ENCODE measurements at regions not wholly inside any gene's neighbourhood (a gene's known extent, or its start where the extent isn't known, plus 50 kb on each side); places are given as distances from the start of the nearest gene placed in this dataset.

DNA sequence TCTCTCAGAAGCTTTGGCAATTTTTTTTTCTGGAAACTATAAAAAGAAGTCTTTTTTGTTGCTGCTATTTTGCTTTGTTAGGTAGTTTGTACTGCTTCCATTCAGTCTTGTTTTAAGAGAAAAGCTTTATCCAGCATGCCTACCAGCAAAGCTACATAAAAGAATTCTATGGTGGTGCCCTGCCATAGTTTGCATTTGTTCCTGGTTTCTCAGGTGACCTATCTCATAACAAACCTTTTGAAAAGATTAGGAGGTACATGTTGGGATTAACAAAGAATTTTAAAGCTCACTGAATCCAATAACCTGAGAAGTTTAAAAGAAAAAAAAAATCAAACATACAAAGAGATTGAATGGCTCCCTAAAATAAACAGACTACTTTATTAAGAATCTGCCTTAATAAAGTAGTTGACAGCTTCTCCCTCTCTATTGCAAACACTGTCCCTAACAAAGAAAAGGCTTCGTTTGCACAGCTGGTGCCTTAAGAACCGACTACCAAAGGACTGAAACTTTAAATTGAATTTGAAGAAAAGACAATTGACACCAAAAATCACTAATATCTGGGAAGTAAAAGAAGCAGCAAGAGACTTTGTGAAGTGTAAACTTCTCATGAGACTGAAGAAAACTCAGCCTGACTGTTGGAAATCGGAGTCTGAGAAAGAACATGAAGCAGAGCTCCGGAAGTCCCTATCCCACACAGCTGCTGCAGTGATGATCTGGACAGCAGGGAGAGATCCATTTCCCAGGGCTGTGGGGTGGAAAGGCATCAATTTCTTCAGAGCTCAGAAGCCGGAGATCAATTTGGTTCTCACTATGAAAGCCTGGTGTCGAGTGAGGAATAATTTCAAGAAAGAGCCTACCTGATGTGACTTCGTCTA is 102.7 kb upstream of the PLEKHA5 start:
- no peaks in the 10 kb centered on the region for H3F3A ChIP-seq (ENCODE audit: insufficient read depth, low read length, poor library complexity, severe bottlenecking)
- H3K9ac ChIP-seq (ENCODE audit: low read length) = no peak overlapping the region
- H3K9me2 ChIP-seq (ENCODE audit: insufficient read depth, low read length) = no peaks in the 10 kb centered on the region
- no peak overlapping the region for H3K4me3 ChIP-seq (ENCODE audit: low read length)
- H3K27me3 ChIP-seq (ENCODE audit: insufficient read depth, low read depth, low read length) = no peaks in the 10 kb centered on the region
- H2AFZ ChIP-seq (ENCODE audit: low read depth, low read length) = no peak overlapping the region
- H3K36me3 ChIP-seq (ENCODE audit: insufficient read depth, low read length) = no peaks in the 10 kb centered on the region
- H3K79me2 ChIP-seq (replicated peaks; ENCODE audit: insufficient read depth, low read length) = no peaks in the 10 kb centered on the region
- H3K9me3 ChIP-seq (ENCODE audit: low read length) = no peaks in the 10 kb centered on the region
- H3K27ac ChIP-seq (ENCODE audit: low read length) = no peak overlapping the region
- TF ChIP-seq, protein P1, sequence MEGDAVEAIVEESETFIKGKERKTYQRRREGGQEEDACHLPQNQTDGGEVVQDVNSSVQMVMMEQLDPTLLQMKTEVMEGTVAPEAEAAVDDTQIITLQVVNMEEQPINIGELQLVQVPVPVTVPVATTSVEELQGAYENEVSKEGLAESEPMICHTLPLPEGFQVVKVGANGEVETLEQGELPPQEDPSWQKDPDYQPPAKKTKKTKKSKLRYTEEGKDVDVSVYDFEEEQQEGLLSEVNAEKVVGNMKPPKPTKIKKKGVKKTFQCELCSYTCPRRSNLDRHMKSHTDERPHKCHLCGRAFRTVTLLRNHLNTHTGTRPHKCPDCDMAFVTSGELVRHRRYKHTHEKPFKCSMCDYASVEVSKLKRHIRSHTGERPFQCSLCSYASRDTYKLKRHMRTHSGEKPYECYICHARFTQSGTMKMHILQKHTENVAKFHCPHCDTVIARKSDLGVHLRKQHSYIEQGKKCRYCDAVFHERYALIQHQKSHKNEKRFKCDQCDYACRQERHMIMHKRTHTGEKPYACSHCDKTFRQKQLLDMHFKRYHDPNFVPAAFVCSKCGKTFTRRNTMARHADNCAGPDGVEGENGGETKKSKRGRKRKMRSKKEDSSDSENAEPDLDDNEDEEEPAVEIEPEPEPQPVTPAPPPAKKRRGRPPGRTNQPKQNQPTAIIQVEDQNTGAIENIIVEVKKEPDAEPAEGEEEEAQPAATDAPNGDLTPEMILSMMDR (IDR thresholded peaks at IDR 0.05; ENCODE audit: poor library complexity, severe bottlenecking) = no peak
- TF ChIP-seq, protein P2, sequence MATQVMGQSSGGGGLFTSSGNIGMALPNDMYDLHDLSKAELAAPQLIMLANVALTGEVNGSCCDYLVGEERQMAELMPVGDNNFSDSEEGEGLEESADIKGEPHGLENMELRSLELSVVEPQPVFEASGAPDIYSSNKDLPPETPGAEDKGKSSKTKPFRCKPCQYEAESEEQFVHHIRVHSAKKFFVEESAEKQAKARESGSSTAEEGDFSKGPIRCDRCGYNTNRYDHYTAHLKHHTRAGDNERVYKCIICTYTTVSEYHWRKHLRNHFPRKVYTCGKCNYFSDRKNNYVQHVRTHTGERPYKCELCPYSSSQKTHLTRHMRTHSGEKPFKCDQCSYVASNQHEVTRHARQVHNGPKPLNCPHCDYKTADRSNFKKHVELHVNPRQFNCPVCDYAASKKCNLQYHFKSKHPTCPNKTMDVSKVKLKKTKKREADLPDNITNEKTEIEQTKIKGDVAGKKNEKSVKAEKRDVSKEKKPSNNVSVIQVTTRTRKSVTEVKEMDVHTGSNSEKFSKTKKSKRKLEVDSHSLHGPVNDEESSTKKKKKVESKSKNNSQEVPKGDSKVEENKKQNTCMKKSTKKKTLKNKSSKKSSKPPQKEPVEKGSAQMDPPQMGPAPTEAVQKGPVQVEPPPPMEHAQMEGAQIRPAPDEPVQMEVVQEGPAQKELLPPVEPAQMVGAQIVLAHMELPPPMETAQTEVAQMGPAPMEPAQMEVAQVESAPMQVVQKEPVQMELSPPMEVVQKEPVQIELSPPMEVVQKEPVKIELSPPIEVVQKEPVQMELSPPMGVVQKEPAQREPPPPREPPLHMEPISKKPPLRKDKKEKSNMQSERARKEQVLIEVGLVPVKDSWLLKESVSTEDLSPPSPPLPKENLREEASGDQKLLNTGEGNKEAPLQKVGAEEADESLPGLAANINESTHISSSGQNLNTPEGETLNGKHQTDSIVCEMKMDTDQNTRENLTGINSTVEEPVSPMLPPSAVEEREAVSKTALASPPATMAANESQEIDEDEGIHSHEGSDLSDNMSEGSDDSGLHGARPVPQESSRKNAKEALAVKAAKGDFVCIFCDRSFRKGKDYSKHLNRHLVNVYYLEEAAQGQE (IDR thresholded peaks at IDR 0.05; ENCODE audit: borderline replicate concordance) = no peak
- TF ChIP-seq POLR2AphosphoS5 (IDR thresholded peaks at IDR 0.05) (no peak), EP300 (conservative IDR thresholded peaks at IDR 0.05; ENCODE audit: poor library complexity, severe bottlenecking) (no peak)
- no peaks in the 10 kb centered on the region for H4K20me1 ChIP-seq (ENCODE audit: insufficient read depth)
- H3K4me2 ChIP-seq (ENCODE audit: low read length) = no peak overlapping the region

GRCh38 chr12:19030180-19030579 is 99.4 kb upstream of the PLEKHA5 start:
- Histone ChIP-seq H2AFZ (ENCODE audit: low read depth, low read length) (no peak overlapping the region), H3F3A (ENCODE audit: insufficient read depth, low read length, poor library complexity, severe bottlenecking) (no peaks in the 10 kb centered on the region), H3K9me2 (ENCODE audit: insufficient read depth, low read length) (no peaks in the 10 kb centered on the region), H3K27ac (ENCODE audit: low read length) (no peak overlapping the region), H4K20me1 (ENCODE audit: insufficient read depth) (no peaks in the 10 kb centered on the region), H3K27me3 (ENCODE audit: insufficient read depth, low read depth, low read length) (no peaks in the 10 kb centered on the region), H3K4me2 (ENCODE audit: low read length) (no peak overlapping the region), H3K9ac (ENCODE audit: low read length) (no peak overlapping the region), H3K36me3 (ENCODE audit: insufficient read depth, low read length) (no peaks in the 10 kb centered on the region), H3K79me2 (replicated peaks; ENCODE audit: insufficient read depth, low read length) (no peaks in the 10 kb centered on the region), H3K4me3 (ENCODE audit: low read length) (no peak overlapping the region), H3K9me3 (ENCODE audit: low read length) (peaks cover 6% of the 10 kb centered on the region)
- TF ChIP-seq, protein P2 (IDR thresholded peaks at IDR 0.05; ENCODE audit: borderline replicate concordance) = no peak
- TF ChIP-seq MXI1 (conservative IDR thresholded peaks at IDR 0.05; ENCODE audit: poor library complexity, severe bottlenecking) = no peak
- no peak for TF ChIP-seq SMC3 (conservative IDR thresholded peaks at IDR 0.05; ENCODE audit: poor library complexity)
- no peak for TF ChIP-seq RAD21 (conservative IDR thresholded peaks at IDR 0.05)
- no peak for TF ChIP-seq POLR2AphosphoS5 (IDR thresholded peaks at IDR 0.05)
- TF ChIP-seq EP300 (conservative IDR thresholded peaks at IDR 0.05; ENCODE audit: poor library complexity, severe bottlenecking) = no peak
- no peak for TF ChIP-seq EZH2 (IDR thresholded peaks at IDR 0.05; ENCODE audit: borderline replicate concordance, insufficient read depth, low read length, poor library complexity, severe bottlenecking)
- TF ChIP-seq, protein P1 (IDR thresholded peaks at IDR 0.05; ENCODE audit: poor library complexity, severe bottlenecking) = no peak
- no peak for TF ChIP-seq TAF1 (IDR thresholded peaks at IDR 0.05; ENCODE audit: low read depth)
